ENCODE measurements at regions not wholly inside any gene's neighbourhood (a gene's known extent, or its start where the extent isn't known, plus 50 kb on each side); places are given as distances from the start of the nearest gene placed in this dataset.
"Not testable (repeated sequence)": the region's sequence is repeated elsewhere in the genome, so short reads cannot be mapped to it uniquely, and the experiment has no call there.

- DNase-seq (ENCODE audit: low spot score) = peak; percentile 4
These were observed 86.0 kb downstream of the DTWD1 start for GRCh38 chr15:49706805-49707204.

GRCh38 chr15:49707598-49707997 is 86.8 kb downstream of the DTWD1 start:
- no peak for DNase-seq (ENCODE audit: low spot score)

- DNase-seq (ENCODE audit: low spot score) = no peak
These were observed 88.9 kb downstream of the DTWD1 start for GRCh38 chr15:49709646-49710214.

GRCh38 chr15:49712162-49712561 is 91.3 kb downstream of the DTWD1 start:
- DNase-seq (ENCODE audit: low spot score) = no peak

GRCh38 chr15:49712846-49713450 is 92.1 kb downstream of the DTWD1 start:
- no peak for DNase-seq (ENCODE audit: low spot score)

GRCh38 chr15:49715211-49715610 is 94.4 kb downstream of the DTWD1 start:
- DNase-seq (ENCODE audit: low spot score) = no peak

- no peak for DNase-seq (ENCODE audit: low spot score)
These were observed 94.9 kb downstream of the DTWD1 start for GRCh38 chr15:49715701-49716100.

GRCh38 chr15:49718234-49718633 is 97.4 kb downstream of the DTWD1 start:
- no peak for DNase-seq (ENCODE audit: low spot score)

GRCh38 chr15:49718846-49719245 is 98.0 kb downstream of the DTWD1 start:
- no peak for DNase-seq (ENCODE audit: low spot score)

- DNase-seq (ENCODE audit: low spot score) = no peak
These were observed 99.4 kb downstream of the DTWD1 start for GRCh38 chr15:49720261-49720660.

- DNase-seq (ENCODE audit: low spot score) = no peak
These were observed 100.2 kb downstream of the DTWD1 start for GRCh38 chr15:49721091-49721490.

GRCh38 chr15:49721621-49722020 is 100.8 kb downstream of the DTWD1 start:
- no peak for DNase-seq (ENCODE audit: low spot score)

- DNase-seq (ENCODE audit: low spot score) = no peak
These were observed 103.1 kb downstream of the DTWD1 start for GRCh38 chr15:49723981-49724380.

GRCh38 chr15:49731187-49732099 is 110.6 kb downstream of the DTWD1 start:
- DNase-seq (ENCODE audit: low spot score) = no peak

GRCh38 chr15:49732109-49732508 is 111.3 kb downstream of the DTWD1 start:
- not testable (repeated sequence) for DNase-seq (ENCODE audit: low spot score)

GRCh38 chr15:49734089-49734488 is 113.2 kb downstream of the DTWD1 start:
- not testable (repeated sequence) for DNase-seq (ENCODE audit: low spot score)

GRCh38 chr15:49734831-49735508 is 114.1 kb downstream of the DTWD1 start:
- DNase-seq (ENCODE audit: low spot score) = no peak

- no peak for DNase-seq (ENCODE audit: low spot score)
These were observed 116.3 kb downstream of the DTWD1 start for GRCh38 chr15:49737127-49737526.

- DNase-seq (ENCODE audit: low spot score) = no peak
These were observed 120.9 kb downstream of the DTWD1 start for GRCh38 chr15:49741712-49742111.

GRCh38 chr15:49742381-49742780 is 121.5 kb downstream of the DTWD1 start:
- no peak for DNase-seq (ENCODE audit: low spot score)

GRCh38 chr15:49747340-49747739 is 126.5 kb downstream of the DTWD1 start:
- DNase-seq (ENCODE audit: low spot score) = no peak

GRCh38 chr15:49748791-49749190 is 127.9 kb downstream of the DTWD1 start:
- DNase-seq (ENCODE audit: low spot score) = no peak

- DNase-seq (ENCODE audit: low spot score) = no peak
These were observed 129.7 kb downstream of the DTWD1 start for GRCh38 chr15:49750553-49750952.

Measured in NAMALWA (cell line).